ENCODE measurements at regions not wholly inside any gene's neighbourhood (a gene's known extent, or its start where the extent isn't known, plus 50 kb on each side); places are given as distances from the start of the nearest gene placed in this dataset.

GRCh38 chr15:72840114-72840513 lies 56.6 kb upstream of the ADPGK start:
- TF ChIP-seq EZH2 (IDR thresholded peaks at IDR 0.05; ENCODE audit: borderline replicate concordance, low read length) (no peak), CTCF (conservative IDR thresholded peaks at IDR 0.05 in 1 of 2, IDR thresholded peaks at IDR 0.05 in 1 of 2; ENCODE audit: extremely low read depth in 1 of 2, insufficient read depth in 1 of 2, low read depth in 1 of 2, low read length in 2 of 2) (no peak)
